Uterus (tissue), 3 donors: ENCODE measurements at regions not wholly inside any gene's neighbourhood (a gene's known extent, or its start where the extent isn't known, plus 50 kb on each side); places are given as distances from the start of the nearest gene placed in this dataset.
"Not testable (repeated sequence)": the region's sequence is repeated elsewhere in the genome, so short reads cannot be mapped to it uniquely, and the experiment has no call there.

Source experiments
- DNase-seq, 2 donors: peaks; one replicate each; pipeline ENCODE4 v3.0.0-alpha.2; 2019 to 2020
- H3K27ac ChIP-seq, 2 donors: fragments of 200-600 bp; sonication (generic); 1 replicate in 1 of 2; 2 replicates in 1 of 2; pipeline ENCODE4 v1.5.1; 2016 to 2018
- H3K27me3 ChIP-seq, 2 donors: fragments of 200-600 bp; sonication (generic); one replicate each; pipeline ENCODE4 v1.5.1; 2018 to 2019; ENCODE audit warnings: control low read depth in 1 of 2
- H3K36me3 ChIP-seq, 2 donors: fragments of 200-600 bp; sonication (generic); one replicate each; pipeline ENCODE4 v1.5.1; 2019; ENCODE audit warnings: control low read depth in 1 of 2
- H3K4me1 ChIP-seq, 2 donors: fragments of 200-600 bp; sonication (generic); one replicate each; pipeline ENCODE4 v1.5.1; 2018 to 2019; ENCODE audit warnings: control low read depth in 1 of 2
- H3K4me3 ChIP-seq, 2 donors: fragments of 200-600 bp; sonication (generic); 1 replicate in 1 of 2; 2 replicates in 1 of 2; pipeline ENCODE4 v1.5.1; 2018 to 2019; ENCODE audit warnings: mild to moderate bottlenecking in 1 of 2
- H3K9me3 ChIP-seq, 2 donors: fragments of 200-600 bp; sonication (generic); one replicate each; pipeline ENCODE4 v1.5.1; 2019; ENCODE audit warnings: control low read depth in 1 of 2
- POLR2A ChIP-seq, 2 donors: fragments of 450-650 bp; IDR thresholded peaks; one replicate each; pipeline ENCODE4 v1.6.1; 2016; ENCODE audit warnings: antibody characterized with exemption in 2 of 2, mild to moderate bottlenecking in 1 of 2, moderate library complexity in 1 of 2
- intact Hi-C: fragments of 100-400 bp; cut with DNase I; formaldehyde crosslinking; loops from one replicate; pipeline ENCODE4 v1.15.1; 2023; ENCODE audit warnings: low total_unique reads
- TF ChIP-seq, protein P1 (sequence below), 4 experiments: fragments of 200-600 bp in 2 of 4; fragments of 450-650 bp in 2 of 4; sonication (generic) in 2 of 4; IDR thresholded peaks; one replicate each; pipeline ENCODE4 v1.5.1; 2016 to 2019; ENCODE audit warnings: antibody characterized with exemption in 4 of 4, mild to moderate bottlenecking in 2 of 4, moderate library complexity in 1 of 4
- donor health status: DM: yes; HTN: yes; CAD: no.

DNA sequence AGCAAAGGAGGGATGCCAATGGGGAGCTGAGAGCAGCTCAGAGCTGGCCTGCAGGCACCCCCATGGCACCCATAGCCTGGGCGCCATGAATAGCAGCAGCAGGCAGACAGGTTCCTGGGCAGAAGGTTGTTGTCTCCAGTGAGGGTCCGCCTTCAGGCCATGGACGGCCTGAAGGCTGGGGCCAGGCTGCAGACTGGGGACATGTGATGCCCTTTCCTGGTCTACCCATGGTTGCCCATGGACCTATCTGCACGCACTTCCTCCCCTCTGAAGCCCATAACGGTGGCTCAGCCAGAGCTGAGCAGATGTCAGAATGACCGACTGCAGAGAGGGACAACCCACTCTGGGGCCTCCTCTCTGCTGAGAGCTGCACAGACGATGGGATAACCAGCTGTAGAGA lies 256.8 kb downstream of the PLOD2 start:
- Histone ChIP-seq H3K9me3 (peaks cover 0 to 2% of the 10 kb centered on the region in 2 donors), H3K4me1 (no peaks in the 10 kb centered on the region), H3K27me3 (no peaks in the 10 kb centered on the region), H3K27ac (no peak overlapping the region), H3K36me3 (no peaks in the 10 kb centered on the region), H3K4me3 (no peak overlapping the region)
- intact Hi-C loops = no loop called here
- no peak for TF ChIP-seq POLR2A (IDR thresholded peaks at IDR 0.05)
- TF ChIP-seq, protein P1, sequence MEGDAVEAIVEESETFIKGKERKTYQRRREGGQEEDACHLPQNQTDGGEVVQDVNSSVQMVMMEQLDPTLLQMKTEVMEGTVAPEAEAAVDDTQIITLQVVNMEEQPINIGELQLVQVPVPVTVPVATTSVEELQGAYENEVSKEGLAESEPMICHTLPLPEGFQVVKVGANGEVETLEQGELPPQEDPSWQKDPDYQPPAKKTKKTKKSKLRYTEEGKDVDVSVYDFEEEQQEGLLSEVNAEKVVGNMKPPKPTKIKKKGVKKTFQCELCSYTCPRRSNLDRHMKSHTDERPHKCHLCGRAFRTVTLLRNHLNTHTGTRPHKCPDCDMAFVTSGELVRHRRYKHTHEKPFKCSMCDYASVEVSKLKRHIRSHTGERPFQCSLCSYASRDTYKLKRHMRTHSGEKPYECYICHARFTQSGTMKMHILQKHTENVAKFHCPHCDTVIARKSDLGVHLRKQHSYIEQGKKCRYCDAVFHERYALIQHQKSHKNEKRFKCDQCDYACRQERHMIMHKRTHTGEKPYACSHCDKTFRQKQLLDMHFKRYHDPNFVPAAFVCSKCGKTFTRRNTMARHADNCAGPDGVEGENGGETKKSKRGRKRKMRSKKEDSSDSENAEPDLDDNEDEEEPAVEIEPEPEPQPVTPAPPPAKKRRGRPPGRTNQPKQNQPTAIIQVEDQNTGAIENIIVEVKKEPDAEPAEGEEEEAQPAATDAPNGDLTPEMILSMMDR (IDR thresholded peaks at IDR 0.05) = no peak
- DNase-seq = no peak

DNA sequence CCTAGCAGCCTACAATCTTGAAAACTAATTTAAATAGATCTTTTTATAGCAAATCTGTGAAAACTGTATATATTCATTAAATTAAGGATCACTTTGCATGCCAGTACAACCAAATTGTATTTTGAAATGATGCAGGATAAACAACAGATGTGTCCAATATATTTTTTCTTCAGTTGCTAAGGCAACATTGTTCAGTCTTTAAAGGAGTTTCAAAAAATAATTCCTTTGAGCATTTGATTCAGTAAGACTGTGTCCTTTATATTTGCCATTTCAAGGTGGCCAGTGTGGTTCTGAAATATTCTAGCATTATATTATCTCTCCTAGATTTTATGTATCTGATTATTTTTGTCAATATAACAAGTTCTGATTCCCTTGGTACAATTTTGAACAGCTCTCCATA lies 254.7 kb downstream of the PLOD2 start:
- TF ChIP-seq POLR2A (IDR thresholded peaks at IDR 0.05) = no peak
- TF ChIP-seq, protein P1 (IDR thresholded peaks at IDR 0.05) = no peak
- Histone ChIP-seq H3K27me3 (no peaks in the 10 kb centered on the region), H3K4me1 (no peaks in the 10 kb centered on the region), H3K4me3 (no peak overlapping the region), H3K9me3 (peaks cover 0 to 2% of the 10 kb centered on the region in 2 donors), H3K27ac (no peak overlapping the region), H3K36me3 (peaks cover 0 to 5% of the 10 kb centered on the region in 2 donors)
- no peak for DNase-seq
- intact Hi-C loops = no loop called here

DNA sequence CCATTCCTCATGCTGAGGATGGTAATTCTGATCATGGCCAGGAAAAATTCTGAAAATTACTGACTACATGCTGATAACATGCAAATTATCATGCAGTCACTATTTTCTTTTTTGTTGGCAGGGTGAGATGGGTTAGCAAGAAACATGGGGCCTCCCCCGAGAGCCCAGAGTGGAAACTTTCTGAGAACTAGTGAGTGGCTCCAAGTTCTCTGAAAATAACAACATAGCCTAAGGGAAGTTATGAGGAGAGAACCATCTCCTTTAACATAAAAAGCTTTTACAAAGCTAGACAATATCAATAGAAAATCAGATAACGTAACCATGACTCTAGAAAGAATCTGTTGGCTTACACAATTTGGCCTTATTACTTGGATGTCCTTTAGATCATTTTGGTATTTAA lies 254.2 kb downstream of the PLOD2 start:
- Histone ChIP-seq H3K36me3 (peaks cover 0 to 5% of the 10 kb centered on the region in 2 donors), H3K27ac (no peak overlapping the region), H3K27me3 (no peaks in the 10 kb centered on the region), H3K4me1 (no peaks in the 10 kb centered on the region), H3K4me3 (no peak overlapping the region), H3K9me3 (peaks cover 0 to 2% of the 10 kb centered on the region in 2 donors)
- intact Hi-C loops = no loop called here
- DNase-seq = no peak
- TF ChIP-seq, protein P1 (IDR thresholded peaks at IDR 0.05) = no peak

DNA sequence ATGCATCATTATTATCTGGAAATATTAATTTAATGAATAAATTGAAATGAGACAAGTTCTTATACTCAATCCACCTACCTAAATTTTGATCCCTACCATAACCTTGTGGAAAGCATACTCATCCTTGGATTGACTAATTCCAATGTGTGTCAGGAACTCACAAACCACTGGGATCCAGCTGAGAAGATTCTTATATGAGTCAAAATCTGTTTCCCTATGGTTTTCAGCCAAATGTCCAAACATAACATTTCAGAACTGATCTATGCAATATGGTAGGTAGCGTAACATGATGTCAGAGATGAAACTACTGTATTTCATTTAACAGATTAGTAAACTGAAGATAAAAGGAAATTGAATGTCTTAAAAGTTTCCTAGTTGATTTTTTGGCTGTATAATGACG lies 250.0 kb downstream of the PLOD2 start:
- no peak for DNase-seq
- no peak for TF ChIP-seq POLR2A (IDR thresholded peaks at IDR 0.05)
- TF ChIP-seq, protein P1 (IDR thresholded peaks at IDR 0.05) = no peak
- intact Hi-C loops = no loop called here

DNA sequence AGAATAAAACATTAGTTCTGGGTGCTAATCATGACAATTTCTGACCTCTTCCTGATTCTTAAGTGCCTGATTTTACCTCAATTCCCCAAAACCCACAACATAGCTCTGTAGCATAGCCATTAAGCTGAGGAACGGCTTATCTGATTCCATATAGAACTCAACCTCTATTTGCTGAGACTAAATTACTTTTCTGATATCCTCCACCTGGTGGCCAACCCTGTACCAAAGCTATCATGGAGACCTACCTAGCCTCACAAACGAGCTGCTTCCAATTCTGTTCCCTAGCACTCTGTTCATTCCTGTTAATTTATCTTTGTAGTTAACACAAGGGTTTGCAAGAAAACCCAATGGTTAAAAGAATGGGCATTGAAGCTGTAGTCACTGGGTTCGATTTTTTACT lies 245.2 kb downstream of the PLOD2 start:
- Histone ChIP-seq H3K27ac (no peak overlapping the region), H3K9me3 (no peaks in the 10 kb centered on the region), H3K4me1 (no peaks in the 10 kb centered on the region), H3K4me3 (no peak overlapping the region), H3K36me3 (no peaks in the 10 kb centered on the region), H3K27me3 (no peaks in the 10 kb centered on the region)
- intact Hi-C loops = no loop called here
- no peak for DNase-seq
- TF ChIP-seq POLR2A (IDR thresholded peaks at IDR 0.05) = no peak
- TF ChIP-seq, protein P1 (IDR thresholded peaks at IDR 0.05) = no peak

More for the DNA sequence above, 250.0 kb downstream of the PLOD2 start:
- H3K9me3 ChIP-seq = peaks cover 0 to 2% of the 10 kb centered on the region in 2 donors
- no peak overlapping the region for H3K4me3 ChIP-seq
- H3K4me1 ChIP-seq = no peaks in the 10 kb centered on the region
- no peak overlapping the region for H3K27ac ChIP-seq
- H3K36me3 ChIP-seq = peaks cover 0 to 5% of the 10 kb centered on the region in 2 donors
- no peaks in the 10 kb centered on the region for H3K27me3 ChIP-seq

DNA sequence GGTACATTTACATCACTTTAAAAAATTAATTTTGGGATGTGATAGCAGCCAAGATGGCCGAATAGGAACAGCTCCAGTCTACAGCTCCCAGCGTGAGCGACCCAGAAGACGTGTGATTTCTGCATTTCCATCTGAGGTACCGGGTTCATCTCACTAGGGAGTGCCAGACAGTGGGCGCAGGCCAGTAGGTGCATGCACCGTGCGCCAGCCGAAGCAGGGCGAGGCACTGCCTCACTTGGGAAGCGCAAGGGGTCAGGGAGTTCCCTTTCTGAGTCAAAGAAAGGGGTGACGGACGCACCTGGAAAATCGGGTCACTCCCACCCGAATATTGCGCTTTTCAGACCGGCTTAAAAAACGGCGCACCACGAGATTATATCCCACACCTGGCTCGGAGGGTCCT lies 233.2 kb downstream of the PLOD2 start:
- H3K4me3 ChIP-seq, H3K9me3 ChIP-seq, intact Hi-C loops, H3K27me3 ChIP-seq, H3K36me3 ChIP-seq, H3K27ac ChIP-seq, DNase-seq, H3K4me1 ChIP-seq: not testable (repeated sequence)
